NCI-H748 (cell line): ENCODE measurements at regions not wholly inside any gene's neighbourhood (a gene's known extent, or its start where the extent isn't known, plus 50 kb on each side); places are given as distances from the start of the nearest gene placed in this dataset.

ENCODE experiments used
- DNase-seq: peaks from one replicate; lab custom pipeline; 2025; ENCODE audit not compliant: unreplicated experiment; lab: John Stamatoyannopoulos, UW

DNA sequence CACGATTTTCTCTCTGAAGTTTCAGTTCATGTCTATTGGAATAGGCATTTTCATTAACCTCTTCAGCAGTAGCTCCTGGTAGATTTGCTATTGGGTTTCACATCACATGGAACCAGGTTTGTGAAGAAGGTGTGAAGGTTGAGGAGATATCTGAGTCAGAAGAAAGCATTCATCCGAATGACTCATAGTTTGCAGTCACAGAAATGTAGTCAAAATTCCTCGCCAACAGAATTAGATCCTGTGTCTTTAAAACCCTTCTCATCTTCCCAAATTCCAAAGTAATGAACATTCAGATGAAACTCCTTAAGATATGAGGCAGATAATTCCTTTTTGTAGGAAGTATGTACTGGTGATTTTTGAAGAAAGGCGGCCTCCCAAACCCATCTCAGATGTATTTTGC lies 125.0 kb upstream of the LARGE1 start:
- DNase-seq = no peak

DNA sequence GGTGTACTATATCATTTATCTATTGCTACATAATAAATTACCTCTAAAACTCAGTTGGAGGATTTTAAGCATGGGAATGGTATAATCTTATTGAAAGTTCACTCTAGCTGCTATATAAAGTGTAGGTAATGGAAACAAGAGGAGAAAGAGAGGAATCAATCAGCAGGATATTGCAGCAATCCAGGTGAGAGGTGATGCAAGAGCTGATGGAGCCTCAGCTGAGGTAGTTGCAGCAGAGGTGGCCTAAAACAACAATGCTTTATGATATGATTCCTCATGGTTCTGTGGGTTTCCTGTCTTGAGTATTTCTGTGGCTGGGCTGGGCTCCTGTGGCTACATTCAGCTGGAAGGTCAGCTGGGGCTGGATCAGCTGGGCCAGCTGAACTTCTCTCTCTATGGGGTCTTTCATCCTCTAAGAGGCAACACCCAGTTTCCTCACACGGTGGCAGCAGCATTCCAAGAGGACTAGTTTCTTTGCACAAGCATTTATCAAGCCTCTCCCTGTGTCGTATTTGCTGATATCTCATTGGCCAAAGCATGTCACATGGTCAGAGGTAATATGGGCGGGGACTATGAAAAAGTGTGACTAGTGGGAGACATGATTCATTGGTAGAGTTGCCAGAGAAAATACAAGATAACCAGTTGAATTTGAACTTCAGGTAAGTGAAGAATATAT lies 135.4 kb upstream of the LARGE1 start:
- DNase-seq = no peak

DNA sequence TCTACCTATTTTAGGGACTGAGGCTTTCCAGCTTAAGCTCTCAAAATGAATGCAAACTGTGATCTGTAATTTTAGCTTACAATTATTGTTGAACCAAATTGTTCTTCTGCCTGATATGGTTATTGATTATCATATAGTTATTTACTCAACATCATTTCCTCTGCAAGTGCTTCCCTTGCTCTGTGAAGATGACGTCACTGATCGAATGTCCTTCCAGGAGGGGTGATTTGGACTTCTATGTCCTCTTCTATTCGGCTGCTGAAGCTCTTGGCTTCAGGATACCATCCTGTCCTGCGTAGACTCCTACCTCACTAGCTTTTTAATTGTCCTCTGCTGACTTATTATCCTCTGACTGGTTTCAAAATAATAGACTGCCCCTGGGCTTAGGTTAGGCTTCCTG lies 137.4 kb upstream of the LARGE1 start:
- no peak for DNase-seq

DNA sequence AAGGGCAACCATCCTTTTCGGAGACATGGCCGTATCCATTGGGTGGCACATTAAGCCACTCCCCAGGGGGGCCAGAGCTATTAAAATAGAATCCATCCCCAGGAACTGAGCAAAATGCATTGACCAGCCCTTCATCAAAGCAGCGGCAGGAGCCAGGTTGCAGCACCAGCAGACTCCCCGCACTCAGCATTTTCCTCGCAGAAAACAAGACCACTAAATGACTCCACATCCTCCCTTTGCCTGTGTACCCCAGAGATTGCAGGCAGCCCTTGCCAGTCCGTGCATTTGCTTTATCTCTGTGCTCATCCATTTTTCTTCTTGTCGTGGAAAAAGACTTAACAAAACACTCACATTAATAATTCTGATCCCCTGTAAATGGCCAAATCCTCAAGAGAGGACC lies 144.4 kb upstream of the LARGE1 start:
- DNase-seq = no peak

DNA sequence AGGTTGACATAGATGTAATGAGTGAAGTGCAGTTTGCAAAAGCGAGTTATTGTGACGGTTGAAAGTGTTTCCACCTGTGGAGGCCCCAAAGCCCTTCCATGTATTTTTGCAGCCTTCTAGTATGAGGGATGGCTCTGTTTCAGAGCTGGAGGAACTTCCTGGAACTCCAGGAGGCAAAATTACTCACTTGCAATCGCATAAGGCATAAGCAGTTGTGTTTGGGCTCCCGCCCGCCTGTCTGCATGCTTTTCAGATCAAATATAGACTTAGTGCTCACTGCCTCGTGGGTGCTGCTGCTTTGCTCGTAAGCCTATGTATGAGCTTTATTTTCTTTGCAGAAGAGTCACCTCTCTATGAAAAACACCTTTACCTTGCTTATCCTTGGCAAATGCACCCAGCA lies 146.8 kb upstream of the LARGE1 start:
- no peak for DNase-seq

DNA sequence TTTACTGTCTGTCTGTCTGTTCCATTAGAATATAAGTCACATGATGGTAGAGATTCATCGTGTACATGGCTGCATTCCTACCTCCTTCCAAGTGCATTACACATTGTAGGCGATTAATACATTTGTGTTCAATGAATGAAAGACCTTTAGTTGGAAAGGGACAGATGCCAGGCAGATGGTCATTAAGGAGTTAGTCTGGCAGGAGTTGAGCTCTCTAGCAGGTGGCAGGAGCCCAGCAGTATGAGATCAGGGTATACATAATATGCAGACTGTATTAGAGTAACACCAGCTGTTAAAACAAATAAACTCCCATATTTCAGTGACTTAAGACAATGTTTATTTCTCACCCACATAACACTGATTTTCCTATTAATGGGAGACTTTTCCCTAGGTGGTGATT lies 147.7 kb upstream of the LARGE1 start:
- no peak for DNase-seq

DNA sequence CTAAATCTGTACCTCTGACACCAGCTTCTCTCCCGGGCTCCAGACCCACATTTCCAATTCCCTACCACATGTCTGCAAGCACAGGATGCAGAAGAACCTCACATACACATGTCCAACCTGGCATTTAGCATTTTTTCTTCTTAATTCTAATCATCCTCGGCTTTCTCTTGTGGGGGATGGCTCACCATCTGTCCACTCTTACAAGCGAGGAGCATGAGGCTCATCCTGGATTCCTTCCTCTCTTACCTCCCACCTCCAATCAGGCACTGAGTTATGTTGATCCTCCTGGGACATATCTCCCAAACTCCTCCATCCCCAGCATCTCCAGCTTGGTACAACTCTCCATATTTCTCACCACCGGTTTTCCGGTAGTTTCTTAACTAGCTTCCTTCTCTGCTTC lies 149.8 kb upstream of the LARGE1 start:
- DNase-seq = no peak

DNA sequence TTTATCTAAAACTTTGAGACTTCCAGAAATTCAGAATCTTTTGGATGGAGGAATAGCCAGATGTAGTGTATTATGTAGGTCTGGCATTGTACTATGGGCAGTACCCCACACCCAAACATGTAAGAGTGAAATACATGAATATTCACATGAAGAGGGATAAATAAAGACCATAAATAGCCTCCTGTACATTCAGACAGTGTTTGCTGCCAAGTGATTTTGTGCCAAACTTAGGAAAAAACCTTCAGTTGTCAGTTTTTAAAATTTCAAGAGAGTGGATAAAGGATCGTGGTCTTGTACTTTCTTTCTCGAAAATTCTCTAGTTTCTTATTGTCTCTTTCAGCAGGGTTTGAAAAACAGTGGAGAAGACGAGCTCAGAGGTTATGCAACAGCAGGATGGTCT lies 150.3 kb upstream of the LARGE1 start:
- DNase-seq = no peak

DNA sequence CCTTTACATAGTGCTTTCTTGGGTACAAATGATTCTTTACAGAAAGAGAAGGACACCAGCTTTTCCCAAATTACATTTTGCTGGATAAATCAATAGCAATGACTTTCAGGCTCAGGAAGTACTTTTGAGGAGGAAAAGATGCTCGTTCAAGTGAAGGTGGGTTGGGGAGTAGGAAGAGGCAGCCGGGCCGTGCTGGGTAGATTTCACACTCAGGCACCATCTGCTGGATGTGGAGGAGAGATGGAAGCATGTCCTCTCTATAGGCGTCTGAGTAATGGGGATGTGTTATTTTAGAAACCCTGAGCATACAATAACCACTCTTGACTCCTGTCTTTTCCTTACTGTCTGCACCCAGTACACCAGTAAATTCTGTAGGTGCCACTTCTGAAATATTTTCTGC lies 152.3 kb upstream of the LARGE1 start:
- DNase-seq = no peak

DNA sequence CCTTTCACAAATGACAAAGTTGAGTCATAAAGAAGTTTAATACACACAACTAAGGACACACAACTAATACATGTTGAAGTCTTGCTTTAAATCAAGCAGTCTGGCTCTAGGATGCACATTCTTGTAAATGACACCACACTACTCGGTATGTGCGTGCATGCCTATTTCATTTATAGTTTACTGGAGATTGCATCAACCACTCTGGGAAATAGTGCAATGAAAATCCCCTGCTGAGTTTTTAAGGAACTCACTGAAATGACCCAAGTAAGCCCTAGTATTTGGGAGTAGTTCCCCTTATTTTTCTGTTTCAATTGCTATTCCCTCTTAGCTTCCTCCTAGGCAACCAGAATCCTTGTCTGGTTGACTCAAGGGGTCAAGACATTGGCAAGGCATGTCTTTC lies 160.2 kb upstream of the LARGE1 start:
- DNase-seq = no peak

DNA sequence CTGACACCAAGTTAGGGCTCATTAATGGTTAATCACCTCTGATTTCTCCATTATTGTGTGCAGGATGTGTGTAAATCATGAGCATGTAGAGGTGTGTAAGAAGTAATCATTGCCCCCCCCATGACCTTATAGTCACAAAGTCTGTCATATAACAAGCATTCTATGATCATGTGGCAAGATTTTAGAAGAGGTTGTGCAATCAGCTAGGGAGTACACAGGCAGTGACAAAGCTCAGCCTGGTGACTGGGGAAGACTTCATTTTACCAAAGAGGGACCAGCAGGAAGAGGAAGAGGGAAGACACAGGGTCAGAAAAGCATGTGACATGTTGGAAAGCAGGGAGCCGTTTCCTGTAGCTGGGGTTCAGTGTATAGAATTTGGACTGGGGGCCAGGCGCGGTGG lies 176.5 kb upstream of the LARGE1 start:
- DNase-seq = no peak

DNA sequence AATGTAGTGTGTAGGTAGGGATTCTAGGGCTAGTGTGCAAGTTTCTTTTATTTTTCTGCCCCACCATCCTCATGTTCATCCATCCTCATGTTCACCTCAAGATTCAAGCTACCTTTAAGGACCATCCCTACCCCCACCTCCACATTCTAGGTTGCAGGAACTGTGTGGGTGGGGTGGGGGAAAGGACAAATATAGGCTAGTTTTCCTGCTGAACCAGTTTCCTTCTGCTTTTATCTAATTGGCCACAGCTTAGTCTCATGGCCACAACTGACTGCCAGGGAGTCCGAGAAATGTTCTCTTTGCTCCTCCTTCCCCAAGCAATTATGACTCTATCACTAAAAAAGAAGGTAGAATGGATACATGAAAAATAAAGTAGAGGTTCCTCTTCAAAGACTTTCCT lies 179.0 kb upstream of the LARGE1 start:
- DNase-seq = no peak

DNA sequence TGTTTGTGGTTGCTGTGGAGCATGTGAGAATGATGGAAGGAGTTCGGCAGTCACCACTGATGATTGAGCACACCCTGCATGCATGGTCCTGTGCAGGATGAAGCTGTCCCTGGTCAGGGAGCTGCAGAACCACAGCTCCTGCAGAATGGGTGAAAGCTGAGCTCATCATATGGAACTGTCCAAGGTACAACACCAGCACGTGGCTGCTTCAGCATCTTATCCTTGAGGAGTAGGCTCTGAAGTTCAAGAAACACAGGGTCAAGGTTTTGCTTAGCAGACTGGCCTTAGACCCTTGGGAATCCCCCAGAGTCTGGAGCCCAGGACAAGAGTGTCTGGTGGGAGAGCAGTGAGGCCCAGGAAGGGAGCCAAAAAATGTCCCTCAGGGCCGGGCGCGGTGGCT lies 182.4 kb upstream of the LARGE1 start:
- no peak for DNase-seq

DNA sequence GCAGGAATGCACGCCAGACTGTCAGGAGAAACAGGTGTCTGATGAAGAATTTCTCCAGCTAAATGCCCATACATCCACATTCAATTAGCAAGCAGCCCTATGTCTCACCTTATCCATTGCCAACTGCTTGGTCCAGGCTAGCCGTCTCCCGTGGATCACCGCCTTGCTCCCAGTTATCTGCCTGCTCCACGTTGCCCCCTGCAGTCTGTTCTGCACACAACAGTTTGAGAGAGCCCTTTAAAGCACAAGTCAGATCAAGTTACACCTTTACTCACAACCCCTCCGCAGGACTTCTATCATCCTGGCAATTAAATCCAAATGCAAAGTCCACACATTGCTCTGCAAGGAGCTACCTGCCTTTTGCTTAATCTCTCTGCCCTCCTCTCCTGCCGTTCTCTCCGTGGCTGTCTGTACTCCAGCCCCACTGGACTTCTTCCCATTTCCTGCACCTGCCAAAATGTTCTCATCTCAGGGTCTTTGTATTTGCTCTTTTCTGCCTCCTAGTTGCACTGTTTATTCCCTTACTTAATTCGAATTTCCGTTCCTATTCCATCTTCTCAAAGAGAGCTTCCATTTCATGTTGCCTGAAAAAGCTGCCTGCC lies 185.3 kb upstream of the LARGE1 start:
- peak; percentile 26 for DNase-seq

DNA sequence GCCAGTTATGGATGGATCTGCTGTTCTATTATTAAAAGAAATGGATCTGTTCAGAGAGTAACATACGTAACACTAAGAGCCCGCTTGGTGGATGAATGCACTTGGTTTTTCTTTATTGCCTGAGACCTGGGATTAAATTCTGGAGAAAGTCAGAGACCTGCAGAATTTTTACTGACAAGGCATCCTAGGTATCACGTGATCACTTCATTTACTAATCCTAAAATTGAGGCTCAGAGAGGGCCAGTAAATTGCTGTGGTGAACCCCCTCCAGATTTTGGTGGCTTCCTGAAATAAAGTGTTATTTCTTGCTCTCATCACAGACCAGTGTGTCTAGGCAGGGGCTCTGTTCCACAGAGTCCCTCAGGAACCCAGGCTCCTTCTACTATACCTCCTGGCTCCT lies 187.9 kb upstream of the LARGE1 start:
- no peak for DNase-seq

DNA sequence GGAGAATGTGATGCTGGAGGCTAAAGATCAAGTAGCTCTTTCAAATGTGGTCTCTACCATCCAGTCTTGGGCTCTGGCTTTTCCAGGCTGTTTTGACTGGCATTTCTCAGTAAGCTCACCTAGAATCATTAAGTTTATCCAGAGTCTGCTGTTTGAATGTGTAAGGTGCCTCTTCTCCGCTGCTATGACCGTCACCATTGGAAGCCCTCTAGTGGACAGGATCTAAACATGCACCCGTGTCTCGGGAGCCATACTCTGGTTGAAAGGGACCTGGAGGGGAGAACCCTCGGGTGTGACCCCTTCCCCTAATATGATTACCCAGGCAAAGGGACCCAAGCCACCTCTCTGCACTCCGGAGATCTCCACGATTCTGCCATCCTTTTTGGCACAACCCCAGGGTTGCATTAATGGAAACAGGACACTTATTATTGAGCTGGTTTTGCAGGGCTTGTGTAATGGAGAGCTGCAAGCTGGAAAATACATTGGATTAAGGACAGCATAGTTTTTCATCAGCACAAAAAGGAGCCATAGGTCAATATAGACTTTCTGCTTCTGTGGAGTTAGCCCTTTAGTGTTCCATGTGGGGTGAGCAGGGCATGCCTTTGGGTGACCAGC lies 191.0 kb upstream of the LARGE1 start:
- peak; percentile 4 for DNase-seq

DNA sequence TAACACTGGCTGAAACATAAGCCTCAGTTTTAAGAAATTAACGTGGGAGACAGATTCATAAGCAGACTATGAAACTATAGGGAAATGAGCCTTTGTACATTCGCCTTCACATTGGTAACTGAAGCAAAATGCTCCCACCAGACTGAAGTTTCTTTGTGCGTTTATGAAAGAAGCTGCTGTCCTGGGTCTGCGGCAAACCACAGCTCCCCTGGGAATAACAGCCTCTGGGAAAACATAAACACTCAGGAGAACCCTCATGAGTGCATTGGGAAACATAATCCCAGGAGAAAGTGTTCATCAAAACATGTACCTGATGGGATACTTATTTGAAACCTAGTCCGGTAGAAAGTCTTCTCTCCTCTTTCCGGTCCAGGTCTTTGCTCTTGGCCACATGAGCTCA lies 193.1 kb upstream of the LARGE1 start:
- DNase-seq = no peak

DNA sequence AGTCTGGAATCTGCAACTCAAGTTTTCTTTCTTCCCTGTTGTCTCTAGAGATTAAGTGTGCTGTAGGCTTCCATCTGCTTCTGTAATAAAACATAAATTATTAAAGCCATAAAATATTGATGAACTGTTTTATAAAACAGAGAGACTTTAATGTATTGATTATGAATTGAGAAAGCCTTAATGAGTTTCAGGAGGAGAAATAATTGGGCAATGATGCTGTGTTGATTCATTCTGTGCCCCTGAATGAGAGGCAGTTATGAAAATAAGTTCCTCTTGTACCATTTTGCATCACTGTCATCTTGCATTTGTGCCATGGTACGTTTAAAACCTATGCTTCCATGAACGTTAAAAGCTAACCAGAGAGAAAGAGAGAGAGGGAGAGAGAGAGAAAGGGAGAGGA lies 194.1 kb upstream of the LARGE1 start:
- DNase-seq = no peak

DNA sequence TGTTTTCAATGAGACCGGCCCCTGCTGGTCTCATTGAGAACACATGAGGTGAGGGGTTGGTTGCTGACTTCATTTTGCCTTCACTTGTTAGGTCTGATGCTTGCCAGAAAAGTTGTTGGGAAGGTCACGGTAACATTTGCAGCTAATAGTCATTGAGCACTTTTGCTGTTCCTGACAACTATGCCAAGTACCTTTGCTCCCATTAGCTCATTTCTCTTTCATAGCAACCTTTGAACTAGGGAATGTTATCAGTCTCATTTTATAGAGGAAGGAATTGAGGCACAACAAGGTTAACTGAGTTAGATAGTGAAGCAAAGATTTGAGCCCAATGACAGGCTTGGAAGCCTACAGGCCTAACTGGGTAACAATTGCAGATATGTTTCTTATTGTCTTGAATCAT lies 195.4 kb upstream of the LARGE1 start:
- DNase-seq = no peak

DNA sequence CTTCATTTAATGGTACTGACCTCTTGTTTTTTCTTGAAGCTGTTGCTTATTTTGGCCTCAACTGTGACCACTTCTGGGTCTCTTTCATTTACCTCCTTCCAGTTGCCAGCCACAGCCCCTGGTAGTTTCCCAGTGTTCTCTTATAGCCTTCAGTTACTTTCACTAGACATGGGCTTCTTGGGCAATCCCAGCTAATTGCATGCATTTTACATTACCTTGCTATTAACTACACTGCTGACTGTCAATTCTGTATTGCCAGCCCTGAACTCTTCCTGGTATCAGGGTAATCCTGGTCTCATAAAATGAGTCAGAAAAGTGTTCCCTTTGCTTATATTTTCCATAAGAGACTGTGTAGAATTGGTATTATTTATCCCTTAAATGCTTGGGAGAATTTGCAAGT lies 195.8 kb upstream of the LARGE1 start:
- DNase-seq = no peak

DNA sequence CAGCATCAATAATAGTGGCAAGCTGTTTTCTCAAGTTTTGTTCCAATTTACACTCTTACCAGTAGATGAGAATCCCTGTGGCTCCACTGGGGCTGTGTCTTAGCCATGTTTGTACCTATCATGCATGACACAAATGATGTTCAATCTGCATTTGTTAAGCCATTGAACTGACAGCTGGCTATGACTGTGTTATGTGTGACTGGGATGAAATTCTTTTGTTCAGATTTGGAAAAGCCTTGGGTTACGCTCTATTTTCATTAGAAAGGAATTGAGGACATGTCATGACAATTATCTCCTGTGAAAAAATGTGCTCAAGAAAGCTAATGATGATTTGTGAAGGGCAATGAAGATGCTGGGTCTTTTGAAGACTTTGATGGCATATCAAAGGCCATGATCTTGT lies 201.8 kb upstream of the LARGE1 start:
- DNase-seq = no peak

DNA sequence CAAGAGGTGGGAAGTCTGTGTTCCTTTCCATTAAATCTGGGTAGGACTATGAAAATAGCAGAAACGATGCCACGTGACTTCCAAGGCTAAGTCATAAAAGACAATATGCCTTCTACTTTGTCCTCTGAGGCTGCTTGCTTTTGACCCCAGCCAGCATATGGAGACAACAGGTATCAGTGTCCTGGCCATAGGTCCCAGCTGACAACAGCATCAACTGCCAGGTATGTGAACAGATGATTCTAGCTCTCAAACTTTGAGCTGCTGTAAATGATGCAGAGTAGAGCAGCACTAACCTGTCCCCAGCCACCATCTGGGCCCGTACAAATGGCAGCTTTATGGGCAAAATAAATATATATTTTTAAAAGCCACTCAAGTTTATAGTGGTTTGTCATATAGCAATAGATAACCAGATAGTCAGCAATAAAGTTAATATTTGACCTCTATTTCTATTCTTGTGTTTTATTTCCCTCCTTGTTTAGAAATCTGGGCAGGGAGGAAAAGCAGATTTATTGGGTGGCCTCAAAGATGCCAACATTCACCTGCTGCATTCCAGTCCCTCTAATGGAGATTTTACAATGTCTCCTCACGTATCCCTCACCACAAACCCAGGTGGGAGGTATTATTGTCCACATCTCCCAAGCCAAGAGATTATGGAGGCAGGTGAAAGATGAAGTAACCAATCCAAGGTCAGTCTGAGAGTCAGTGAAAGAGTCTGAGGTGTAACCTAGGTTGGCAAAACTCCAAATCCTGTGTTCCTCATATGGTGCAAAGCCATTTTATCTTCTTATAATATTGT lies 209.6 kb upstream of the LARGE1 start:
- DNase-seq = no peak
